SU-DHL-6 (cell line): ENCODE measurements at regions not wholly inside any gene's neighbourhood (a gene's known extent, or its start where the extent isn't known, plus 50 kb on each side); places are given as distances from the start of the nearest gene placed in this dataset.

ENCODE experiments used
- CTCF ChIP-seq: fragments of 200-600 bp; sonication (generic); IDR thresholded peaks from one replicate; pipeline ENCODE4 v1.5.1; 2017; ENCODE audit warnings: antibody characterized with exemption, mild to moderate bottlenecking, low read length, moderate library complexity; ENCODE audit not compliant: insufficient read depth, poor library complexity, severe bottlenecking
- EZH2phosphoT487 ChIP-seq: fragments of 200-600 bp; sonication (generic), shearing (Covaris generic); conservative IDR thresholded peaks from 2 replicates; pipeline ENCODE4 v1.6.1; 2018; ENCODE audit warnings: mild to moderate bottlenecking, antibody characterized with exemption, low read length, moderate library complexity, mixed read lengths

DNA sequence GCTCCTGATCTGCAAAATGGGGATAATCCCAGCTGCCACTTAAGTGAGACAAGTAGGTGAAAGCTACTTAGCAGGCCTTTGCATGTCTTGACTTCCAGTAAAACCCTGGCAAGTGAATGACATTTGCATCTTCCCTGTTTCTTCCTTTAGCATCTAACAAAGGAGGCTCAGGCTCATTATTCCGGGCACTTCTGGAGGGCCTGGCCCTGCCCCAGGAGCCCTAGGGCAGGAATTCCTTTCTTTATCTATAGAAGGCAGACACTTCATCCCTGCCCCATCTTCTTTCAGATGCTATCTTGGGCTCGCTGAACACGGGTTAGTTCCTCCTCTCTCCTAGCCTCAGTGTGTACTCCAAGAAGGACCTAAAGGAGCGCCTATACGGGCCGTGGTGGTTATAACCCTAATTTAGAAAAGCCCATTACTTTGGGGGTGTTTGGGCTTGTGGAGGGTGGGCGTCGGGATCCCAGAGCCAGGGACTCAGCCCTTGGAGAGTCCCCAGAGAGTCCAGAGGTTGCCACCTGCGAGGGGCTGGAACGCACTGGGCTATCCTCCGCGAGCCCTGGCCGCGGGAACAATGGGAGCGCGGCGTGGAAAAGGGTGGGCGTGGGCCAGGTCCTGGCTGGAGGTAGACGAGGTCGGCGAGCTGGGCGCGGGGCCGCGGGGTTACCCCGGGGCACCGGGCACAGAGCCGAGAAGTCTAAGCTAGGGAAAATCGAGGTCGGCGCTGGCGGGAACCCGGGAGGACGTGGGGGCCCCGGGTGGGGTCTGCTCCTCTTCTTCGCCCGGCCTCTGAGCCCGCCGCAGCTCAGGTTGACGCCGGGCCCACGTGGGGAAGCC lies 62.8 kb upstream of the EPB41L1 start:
- no peak for TF ChIP-seq CTCF
- TF ChIP-seq EZH2phosphoT487 = no peak
